Sigmoid colon (tissue), 4 donors: ENCODE measurements at regions not wholly inside any gene's neighbourhood (a gene's known extent, or its start where the extent isn't known, plus 50 kb on each side); places are given as distances from the start of the nearest gene placed in this dataset.

ENCODE experiments used
- CTCF ChIP-seq, 4 experiments: fragments of 450-650 bp in 3 of 4; fragments of 200-600 bp in 1 of 4; IDR thresholded peaks; one replicate each; pipeline ENCODE4 v1.5.1; 2016 to 2019; ENCODE audit warnings: antibody characterized with exemption in 4 of 4, mild to moderate bottlenecking in 3 of 4, moderate library complexity in 2 of 4
- POLR2A ChIP-seq, 2 donors: fragments of 450-650 bp; IDR thresholded peaks; one replicate each; pipeline ENCODE4 v1.6.1; 2016; ENCODE audit warnings: antibody characterized with exemption in 2 of 2, mild to moderate bottlenecking in 2 of 2, moderate library complexity in 2 of 2
- POLR2AphosphoS5 ChIP-seq, 4 donors: sonication (generic); formaldehyde crosslinking; IDR thresholded peaks; one replicate each; pipeline ENCODE4 v1.6.1; 2017; ENCODE audit warnings: antibody characterized with exemption in 4 of 4

DNA sequence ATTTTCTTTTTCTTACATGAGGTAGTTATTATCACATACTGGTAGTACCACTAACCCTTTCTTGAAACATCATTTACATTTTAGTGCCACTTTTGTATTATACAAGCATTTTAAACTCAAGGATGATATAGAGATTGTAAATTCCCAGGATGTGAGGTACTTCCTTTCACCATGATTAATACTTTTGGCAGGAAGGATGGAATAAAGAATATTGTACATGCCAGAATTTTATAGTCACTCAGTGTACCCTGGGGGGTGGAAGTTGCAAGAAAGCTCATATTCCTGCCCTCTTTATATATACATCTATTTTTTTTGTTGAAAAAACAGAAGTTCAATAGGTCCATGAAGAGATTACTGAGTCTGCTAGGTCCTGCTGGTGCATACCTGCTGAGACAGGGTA, 141.0 kb upstream of the PLSCR5 start:
- TF ChIP-seq CTCF (IDR thresholded peaks at IDR 0.05) (no peak), POLR2AphosphoS5 (IDR thresholded peaks at IDR 0.05) (no peak), POLR2A (IDR thresholded peaks at IDR 0.05) (no peak)
